Activated B cell treated with CpG ODN at 0.5 μM for 24 hours (primary cell): ENCODE measurements at regions not wholly inside any gene's neighbourhood (a gene's known extent, or its start where the extent isn't known, plus 50 kb on each side); places are given as distances from the start of the nearest gene placed in this dataset.

Experiments
- ATAC-seq: fragments of 200-7000 bp; cut with Tn5 transposase; one replicate; pipeline ENCODE4 v1.10.0; 2021; ENCODE audit warnings: low read depth, mild to moderate bottlenecking, moderate library complexity
- CTCF ChIA-PET: fragments of 350-600 bp; sonication (Branson Sonifier 250); formaldehyde crosslinking; loops from one replicate; lab custom pipeline; 2021; ENCODE audit warnings: antibody characterized with exemption; lab: Charles Lee
- POLR2A ChIA-PET: fragments of 350-600 bp; sonication (Branson Sonifier 250); formaldehyde crosslinking; loops from one replicate; lab custom pipeline; 2021; ENCODE audit warnings: antibody characterized with exemption; lab: Charles Lee
- DNase-seq: peaks from one replicate; pipeline ENCODE4 v3.0.0; 2022
- H3K27ac Mint-ChIP-seq: one replicate; pipeline ENCODE4 v1.8.0; 2020; ENCODE audit warnings: mixed read lengths
- H3K27me3 Mint-ChIP-seq: one replicate; pipeline ENCODE4 v1.8.0; 2021; ENCODE audit warnings: mixed read lengths
- H3K36me3 Mint-ChIP-seq: one replicate; pipeline ENCODE4 v1.8.0; 2021; ENCODE audit warnings: low read depth, mixed read lengths
- H3K4me1 Mint-ChIP-seq: one replicate; pipeline ENCODE4 v1.8.0; 2021; ENCODE audit warnings: mixed read lengths
- H3K4me3 Mint-ChIP-seq: one replicate; pipeline ENCODE4 v1.8.0; 2020; ENCODE audit warnings: mild to moderate bottlenecking, mixed read lengths
- H3K9me3 Mint-ChIP-seq: one replicate; pipeline ENCODE4 v1.8.0; 2020; ENCODE audit warnings: mixed read lengths
- CTCF ChIP-seq: fragments of 200-600 bp; IDR thresholded peaks from one replicate; pipeline ENCODE4 v1.8.0; 2022; ENCODE audit warnings: antibody characterized with exemption, mild to moderate bottlenecking
- intact Hi-C: fragments of 100-400 bp; cut with micrococcal nuclease; formaldehyde crosslinking; loops from one replicate; pipeline ENCODE4 v1.15.1; 2024

- Mint-ChIP-seq H3K9me3 (peaks cover 12% of the 10 kb centered on the region), H3K27me3 (no peaks in the 10 kb centered on the region), H3K36me3 (no peaks in the 10 kb centered on the region), H3K4me1 (no peaks in the 10 kb centered on the region), H3K4me3 (no peak overlapping the region), H3K27ac (no peak overlapping the region)
- DNase-seq (no peak), ATAC-seq (no peak)
- intact Hi-C loops: no loop called here
- CTCF ChIA-PET: no interaction called here
- POLR2A ChIA-PET: no interaction called here
- no peak for TF ChIP-seq CTCF
These were observed 141.1 kb upstream of the NR3C1 start for GRCh38 chr5:143544606-143545005.

DNA sequence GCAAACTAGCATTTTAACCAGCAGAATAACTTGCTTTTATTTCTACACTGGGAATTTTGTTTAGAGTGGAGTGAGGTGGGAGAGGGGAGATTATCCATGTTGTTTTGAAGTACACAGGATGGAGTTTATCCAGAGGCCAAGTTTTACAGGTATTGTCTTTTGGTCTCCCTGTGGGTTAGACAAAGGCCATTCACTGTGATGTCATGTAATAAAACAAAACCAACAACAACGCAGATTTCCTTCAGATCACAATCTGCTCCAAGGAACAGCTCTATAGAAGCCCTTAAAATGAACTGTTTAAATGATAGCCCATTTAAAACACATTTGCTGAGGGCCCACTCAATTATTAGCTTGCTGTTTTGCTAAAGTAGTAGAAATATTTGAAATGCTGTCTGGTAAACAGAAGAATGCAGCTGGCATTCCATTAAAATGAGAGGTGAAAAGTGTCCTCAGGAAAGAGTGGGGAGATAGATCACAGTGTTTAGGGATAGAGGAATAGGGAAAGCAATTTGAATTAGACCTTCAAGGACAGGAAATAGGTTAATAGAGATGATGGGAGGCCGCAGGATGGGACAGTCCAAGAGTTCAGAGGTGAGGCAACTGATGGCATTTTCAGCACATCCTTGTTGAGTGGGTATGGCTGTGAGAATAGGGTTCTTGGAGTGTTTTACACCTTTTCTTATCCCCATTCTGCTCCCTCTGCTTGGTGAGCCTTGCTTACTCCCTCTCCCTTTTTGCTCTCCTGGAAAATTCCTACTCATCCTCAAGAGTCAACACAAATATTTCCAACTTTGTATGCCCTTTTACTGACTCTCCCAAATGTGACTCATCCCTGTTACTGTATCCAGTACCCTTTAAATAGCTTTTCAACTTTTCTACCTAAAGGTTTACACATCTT is 140.1 kb upstream of the NR3C1 start:
- Mint-ChIP-seq H3K36me3 (no peaks in the 10 kb centered on the region), H3K4me1 (no peaks in the 10 kb centered on the region), H3K27ac (no peak overlapping the region), H3K9me3 (peaks cover 10% of the 10 kb centered on the region), H3K4me3 (no peak overlapping the region), H3K27me3 (no peaks in the 10 kb centered on the region)
- ATAC-seq (no peak), DNase-seq (no peak)
- intact Hi-C loops: no loop called here
- TF ChIP-seq CTCF: no peak
- POLR2A ChIA-PET: no interaction called here
- CTCF ChIA-PET: no interaction called here

DNA sequence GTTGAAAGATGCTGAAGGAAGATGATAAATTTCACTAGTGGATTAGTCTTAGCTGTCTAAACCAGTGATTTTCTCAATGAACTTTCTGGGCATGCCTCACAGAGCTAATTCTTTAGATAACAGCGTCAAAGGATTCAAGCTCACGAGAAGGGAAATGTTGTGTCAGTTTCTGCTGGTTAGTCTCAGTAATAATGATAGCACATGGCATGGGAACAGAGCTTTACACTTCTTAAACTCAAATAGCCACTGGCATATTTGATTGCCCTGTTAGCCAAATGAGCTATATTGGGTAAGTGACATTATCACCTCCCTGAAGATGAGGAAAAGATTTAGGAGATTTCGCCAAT is 139.3 kb upstream of the NR3C1 start:
- DNase-seq (no peak), ATAC-seq (no peak)
- POLR2A ChIA-PET: no interaction called here
- no peak overlapping the region for H3K27ac Mint-ChIP-seq
- H3K4me3 Mint-ChIP-seq: no peak overlapping the region
- no peaks in the 10 kb centered on the region for H3K27me3 Mint-ChIP-seq
- CTCF ChIA-PET: no interaction called here
- intact Hi-C loops: no loop called here
- H3K36me3 Mint-ChIP-seq: no peaks in the 10 kb centered on the region
- TF ChIP-seq CTCF: no peak
- no peaks in the 10 kb centered on the region for H3K4me1 Mint-ChIP-seq
- peaks cover 10% of the 10 kb centered on the region for H3K9me3 Mint-ChIP-seq

DNA sequence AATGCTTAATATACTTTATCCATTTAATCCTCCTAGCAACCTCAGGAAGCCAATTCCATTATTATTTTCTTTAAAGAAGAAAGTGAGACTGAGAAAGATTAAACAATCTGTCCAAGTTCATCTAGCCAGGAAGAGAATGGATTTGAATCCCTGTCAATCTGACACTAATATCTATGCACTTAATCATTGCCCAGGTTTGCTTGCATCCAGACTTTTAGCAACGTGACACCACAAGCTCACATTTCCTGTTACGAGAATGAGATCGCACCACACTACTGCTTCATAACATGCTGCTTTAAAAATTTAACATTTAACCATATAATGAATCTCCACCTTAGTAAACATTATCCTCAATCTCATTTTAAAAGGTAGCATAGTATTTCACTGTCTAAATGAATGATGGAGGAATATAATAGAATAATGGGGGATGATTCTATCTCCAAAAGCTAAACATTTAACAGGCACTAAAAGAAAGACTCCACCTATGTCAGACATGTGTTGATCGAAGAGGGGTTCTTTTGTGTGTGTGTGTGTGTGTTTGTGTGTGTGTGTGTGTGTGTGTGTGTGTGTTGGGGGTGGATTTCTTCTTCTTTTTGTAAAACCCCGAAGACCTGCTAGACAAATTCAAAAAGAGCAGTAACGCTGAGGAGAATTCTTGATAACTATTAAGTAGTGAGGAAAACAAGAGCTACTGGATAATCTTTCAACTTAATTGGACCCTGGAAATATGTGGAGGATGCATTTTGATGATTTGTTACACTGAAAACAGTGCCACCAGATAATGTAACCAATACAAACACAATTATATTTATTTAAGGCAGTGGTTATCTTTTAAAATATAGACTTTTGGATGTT is 138.7 kb upstream of the NR3C1 start:
- no peaks in the 10 kb centered on the region for H3K4me1 Mint-ChIP-seq
- no peak for ATAC-seq

More for the DNA sequence above, 138.7 kb upstream of the NR3C1 start:
- Mint-ChIP-seq H3K4me3 (no peak overlapping the region), H3K27ac (no peak overlapping the region), H3K36me3 (no peaks in the 10 kb centered on the region), H3K27me3 (no peaks in the 10 kb centered on the region), H3K9me3 (peaks cover 5% of the 10 kb centered on the region)
- intact Hi-C loops: no loop called here
- no peak for TF ChIP-seq CTCF
- CTCF ChIA-PET: no interaction called here
- no peak for DNase-seq
- POLR2A ChIA-PET: no interaction called here
